ENCODE measurements at regions not wholly inside any gene's neighbourhood (a gene's known extent, or its start where the extent isn't known, plus 50 kb on each side); places are given as distances from the start of the nearest gene placed in this dataset.

- Histone ChIP-seq H3K9me3 (ENCODE audit: control insufficient read depth, insufficient read depth, low read length) (0 out of 2 replicates have a peak, but pooled peaks cover 2% of the 10 kb centered on the region), H3K4me3 (ENCODE audit: insufficient read depth, low read depth, low read length) (no peak overlapping the region), H3K4me2 (ENCODE audit: low read depth, low read length) (no peak overlapping the region), H3K4me1 (ENCODE audit: control insufficient read depth, insufficient read depth, low read length) (no peaks in the 10 kb centered on the region), H3K18ac (ENCODE audit: low read depth, low read length) (no peak overlapping the region), H3K56ac (ENCODE audit: extremely low read depth, insufficient read depth, low read length) (no peak overlapping the region), H2BK20ac (ENCODE audit: low read depth, low read length) (no peak overlapping the region), H3K79me1 (ENCODE audit: low read depth in 1 of 2, low read length in 2 of 2) (no peaks in the 10 kb centered on the region), H3K23ac (ENCODE audit: low read depth, low read length) (no peak overlapping the region), H3K36me3 (ENCODE audit: control insufficient read depth, insufficient read depth, low read length) (no peaks in the 10 kb centered on the region), H3K14ac (replicated peaks; ENCODE audit: low read depth, low read length) (no peak overlapping the region), H3K27ac (ENCODE audit: insufficient read depth, low read length) (no peak overlapping the region), H2BK15ac (ENCODE audit: low read depth, low read length) (no peak overlapping the region), H2BK5ac (ENCODE audit: low read depth, low read length, poor library complexity, severe bottlenecking) (no peak overlapping the region), H4K20me1 (ENCODE audit: insufficient read depth, low read length) (no peaks in the 10 kb centered on the region), H3K9me1 (ENCODE audit: insufficient read depth, low read length) (no peaks in the 10 kb centered on the region), H4K5ac (ENCODE audit: low read depth, low read length) (no peak overlapping the region), H3K4ac (ENCODE audit: low read depth, low read length) (no peak overlapping the region), H4K8ac (ENCODE audit: low read depth in 2 of 2, low read length in 2 of 2) (no peak overlapping the region), H2AK9ac (replicated peaks; ENCODE audit: low read depth, low read length, poor library complexity) (no peak overlapping the region), H2BK120ac (ENCODE audit: low read depth, low read length) (no peak overlapping the region), H3K27me3 (ENCODE audit: control insufficient read depth, insufficient read depth, low read length) (no peaks in the 10 kb centered on the region), H2AFZ (replicated peaks; ENCODE audit: low read length, poor library complexity) (no peak overlapping the region), H2AK5ac (ENCODE audit: low read depth, low read length) (no peak overlapping the region), H3K9ac (ENCODE audit: low read depth, low read length) (no peak overlapping the region), H4K91ac (ENCODE audit: insufficient read depth, low read depth, low read length) (no peak overlapping the region)
- ChIA-PET POLR2A (ENCODE audit: unreplicated experiment) (no interaction called here), CTCF (no interaction called here)
- in situ Hi-C loops (cut with MboI; ENCODE audit: low sequenced_read_pairs), result no loop called here
- dilution Hi-C loops (cut with HindIII; ENCODE audit: low sequenced_read_pairs, unreplicated experiment), result no loop called here
- DNase-seq (no peak), ATAC-seq (ENCODE audit: low read depth) (no peak)
- peak; percentile 96 for TF ChIP-seq MAFK (IDR thresholded peaks at IDR 0.05; ENCODE audit: low read depth, low read length)
- TF ChIP-seq, protein P1, sequence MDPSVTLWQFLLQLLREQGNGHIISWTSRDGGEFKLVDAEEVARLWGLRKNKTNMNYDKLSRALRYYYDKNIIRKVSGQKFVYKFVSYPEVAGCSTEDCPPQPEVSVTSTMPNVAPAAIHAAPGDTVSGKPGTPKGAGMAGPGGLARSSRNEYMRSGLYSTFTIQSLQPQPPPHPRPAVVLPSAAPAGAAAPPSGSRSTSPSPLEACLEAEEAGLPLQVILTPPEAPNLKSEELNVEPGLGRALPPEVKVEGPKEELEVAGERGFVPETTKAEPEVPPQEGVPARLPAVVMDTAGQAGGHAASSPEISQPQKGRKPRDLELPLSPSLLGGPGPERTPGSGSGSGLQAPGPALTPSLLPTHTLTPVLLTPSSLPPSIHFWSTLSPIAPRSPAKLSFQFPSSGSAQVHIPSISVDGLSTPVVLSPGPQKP (IDR thresholded peaks at IDR 0.05; ENCODE audit: borderline replicate concordance, low read depth, low read length), result no peak
- no CpG with 5 or more reads among the region's 2 CpGs for WGBS, 2 experiments (ENCODE audit: extremely low coverage in 2 of 2, insufficient read length in 1 of 2)
- intact Hi-C loops (cut with micrococcal nuclease), result no loop called here
- BruUV-seq (replicated peaks), result no TSS peak
Observed at GRCh38 chr3:166080096-166080495, 242.9 kb upstream of the BCHE start.

All from IMR-90 (cell line).